HG03354 (cell line): ENCODE measurements at regions not wholly inside any gene's neighbourhood (a gene's known extent, or its start where the extent isn't known, plus 50 kb on each side); places are given as distances from the start of the nearest gene placed in this dataset.

Source experiments
- ATAC-seq: cut with Tn5 transposase; IDR thresholded peaks from one replicate; pipeline ENCODE4 v1.9.1; 2021; ENCODE audit warnings: mild to moderate bottlenecking; ENCODE audit not compliant: unreplicated experiment, poor library complexity, severe bottlenecking

DNA sequence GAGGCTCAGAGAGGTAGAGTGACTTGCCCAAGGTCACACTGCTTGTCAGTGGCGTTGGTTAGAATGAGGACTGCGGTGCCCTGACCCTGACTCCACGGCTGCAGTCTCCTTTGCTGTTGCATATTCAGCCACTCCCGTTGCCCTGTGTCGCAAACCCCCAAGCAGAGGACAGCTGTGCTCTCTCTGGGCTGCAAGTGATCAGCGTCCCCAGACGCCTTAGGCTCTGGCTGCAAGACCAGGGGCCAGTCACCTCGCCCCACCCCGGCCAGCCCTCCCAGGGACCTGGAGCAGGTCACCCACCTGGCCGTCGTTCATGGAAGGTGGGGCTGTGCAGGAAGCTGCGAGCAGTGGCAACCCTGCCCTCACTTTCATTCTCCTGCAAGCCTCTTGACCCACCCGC is 51.7 kb upstream of the NANOS1 start:
- ATAC-seq: no peak

DNA sequence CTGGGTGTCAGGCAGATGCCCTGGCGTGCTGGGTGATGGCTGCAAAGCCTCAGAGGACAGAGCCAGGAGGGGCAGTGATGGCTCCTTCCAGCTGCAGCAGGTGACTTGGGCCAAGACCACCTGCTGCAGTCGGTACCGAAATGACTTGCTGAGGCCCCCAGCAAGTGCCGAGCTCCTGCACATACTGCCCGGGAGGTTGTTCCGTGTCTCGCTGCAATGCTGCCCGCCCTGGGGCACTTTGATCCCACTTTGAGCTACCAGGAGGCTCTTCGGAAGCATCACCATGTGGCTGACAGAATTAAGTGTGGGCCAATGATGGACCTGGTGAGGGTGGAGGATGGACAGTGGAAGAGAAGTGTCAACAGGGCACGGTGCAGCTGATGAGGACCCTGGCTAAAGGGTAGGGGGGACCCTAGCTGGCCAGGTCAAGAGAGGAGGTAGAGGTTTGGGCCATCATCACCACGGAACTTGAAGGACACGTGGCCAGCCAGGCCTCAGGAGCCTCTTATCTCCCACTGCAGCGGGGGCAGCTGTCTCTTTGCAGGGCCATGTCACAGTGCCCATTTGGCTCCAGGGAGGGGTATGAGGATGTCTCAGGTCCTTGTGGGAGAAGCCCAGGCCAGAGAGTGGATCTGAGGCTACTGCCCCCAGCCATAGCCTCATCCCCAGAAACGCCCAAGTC is 51.1 kb upstream of the NANOS1 start:
- no peak for ATAC-seq

DNA sequence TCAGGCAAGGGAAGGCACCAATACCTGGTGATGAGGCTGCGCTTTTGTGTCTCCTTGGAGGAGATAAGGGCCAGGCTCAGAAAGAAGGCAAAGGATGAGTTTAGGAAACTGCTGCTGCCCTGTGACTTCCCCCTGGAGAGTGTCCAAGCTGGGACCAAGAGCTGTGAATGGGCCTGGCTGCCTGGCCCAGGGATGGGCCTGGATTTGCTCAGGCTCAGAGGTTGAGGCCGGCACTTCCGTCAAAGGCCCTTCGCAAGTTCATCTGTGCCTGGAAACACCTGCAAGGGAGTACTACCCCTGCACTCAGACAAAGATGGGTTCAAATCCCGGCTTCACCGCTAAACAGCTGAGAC is 50.5 kb upstream of the NANOS1 start:
- no peak for ATAC-seq

DNA sequence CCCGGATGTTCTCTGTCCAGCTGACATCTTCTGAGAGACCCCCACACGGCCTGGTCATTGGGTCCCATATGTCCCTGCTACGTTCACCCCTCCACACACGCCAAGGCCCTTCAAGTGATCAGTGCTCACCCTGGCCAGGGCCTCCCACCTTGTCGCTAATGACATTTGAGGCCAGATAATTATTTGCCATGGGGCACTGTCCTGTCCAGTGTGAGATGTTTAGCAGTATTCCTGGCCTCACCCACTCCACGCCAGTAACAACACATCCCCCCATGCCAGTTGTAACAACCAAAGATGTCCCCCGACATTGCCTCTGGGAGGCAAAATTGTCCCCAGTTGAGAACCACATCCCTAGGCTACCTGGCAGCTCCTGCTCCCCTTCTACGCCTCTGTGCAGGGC is 49.9 kb upstream of the NANOS1 start:
- ATAC-seq: no peak
